Osteoblast (primary cell): ENCODE measurements at regions not wholly inside any gene's neighbourhood (a gene's known extent, or its start where the extent isn't known, plus 50 kb on each side); places are given as distances from the start of the nearest gene placed in this dataset.

Experiments
- DNase-seq: peaks from one replicate; pipeline ENCODE4 v3.0.0; 2011; ENCODE audit warnings: low spot score, mixed read lengths; ENCODE audit not compliant: insufficient read length; ENCODE audit errors: missing footprints
- H2AFZ ChIP-seq: 2 replicates; pipeline ENCODE4 v1.6.0; 2011; ENCODE audit warnings: mild to moderate bottlenecking, low read length
- H3K27ac ChIP-seq: 2 replicates; pipeline ENCODE4 v1.5.1; 2011; ENCODE audit warnings: mild to moderate bottlenecking, low read depth, low read length, moderate library complexity
- H3K27me3 ChIP-seq: 2 replicates; pipeline ENCODE4 v1.6.0; 2012; ENCODE audit warnings: mild to moderate bottlenecking, control low read depth, inconsistent platforms, low read length, moderate library complexity; ENCODE audit not compliant: insufficient read depth
- H3K36me3 ChIP-seq: 2 replicates; pipeline ENCODE4 v1.5.1; 2011; ENCODE audit warnings: mild to moderate bottlenecking, low read length, control low read depth, moderate library complexity; ENCODE audit not compliant: insufficient read depth
- H3K4me1 ChIP-seq: 2 replicates; pipeline ENCODE4 v1.5.1; 2011; ENCODE audit warnings: mild to moderate bottlenecking, low read length, control low read depth, moderate library complexity; ENCODE audit not compliant: insufficient read depth
- H3K4me2 ChIP-seq: 2 replicates; pipeline ENCODE4 v1.6.0; 2011; ENCODE audit warnings: mild to moderate bottlenecking, low read length; ENCODE audit not compliant: insufficient read depth
- H3K4me3 ChIP-seq: fragments of 200-600 bp; sonication (generic); 3 replicates; pipeline ENCODE4 v1.5.1; 2012; ENCODE audit warnings: mild to moderate bottlenecking, low read length, inconsistent platforms; ENCODE audit not compliant: insufficient read depth
- H3K79me2 ChIP-seq: 2 replicates; pipeline ENCODE4 v1.6.0; 2012; ENCODE audit warnings: mild to moderate bottlenecking, low read length, control low read depth, inconsistent platforms; ENCODE audit not compliant: insufficient read depth
- H3K9me3 ChIP-seq: 2 replicates; pipeline ENCODE4 v1.5.1; 2011; ENCODE audit warnings: low read depth, low read length, control low read depth
- H4K20me1 ChIP-seq: 2 replicates; pipeline ENCODE4 v1.6.0; 2012; ENCODE audit warnings: mild to moderate bottlenecking, low read length, control low read depth; ENCODE audit not compliant: insufficient read depth
- CTCF ChIP-seq: IDR thresholded peaks from 2 replicates; pipeline ENCODE4 v1.5.1; 2011; ENCODE audit warnings: mild to moderate bottlenecking, low read depth, low read length, moderate library complexity; ENCODE audit errors: extremely low read depth

- peak overlapping the region; percentile 44 for H2AFZ ChIP-seq
- H3K79me2 ChIP-seq = no peaks in the 10 kb centered on the region
- no peak for TF ChIP-seq CTCF
- DNase-seq = no peak
- peak overlapping the region; percentile 97 for H3K27ac ChIP-seq
- H3K36me3 ChIP-seq = no peaks in the 10 kb centered on the region
- peak overlapping the region; percentile 12 for H3K4me2 ChIP-seq
- peaks cover 81% of the 10 kb centered on the region for H3K4me1 ChIP-seq
- no peaks in the 10 kb centered on the region for H4K20me1 ChIP-seq
- no peak overlapping the region for H3K4me3 ChIP-seq
- H3K9me3 ChIP-seq = no peaks in the 10 kb centered on the region
- no peaks in the 10 kb centered on the region for H3K27me3 ChIP-seq
These were observed 59.2 kb upstream of the CD93 start for GRCh38 chr20:23145281-23145700.

GRCh38 chr20:23144856-23145255 lies 58.7 kb upstream of the CD93 start:
- TF ChIP-seq CTCF = no peak

GRCh38 chr20:23143986-23144690 lies 58.0 kb upstream of the CD93 start:
- H3K4me1 ChIP-seq = peaks cover 72% of the 10 kb centered on the region
- H3K4me3 ChIP-seq = no peak overlapping the region
- H3K27ac ChIP-seq = peak overlapping the region; percentile 97
- peak overlapping the region; percentile 12 for H3K4me2 ChIP-seq
- H2AFZ ChIP-seq = no peak overlapping the region
- DNase-seq = no peak
- TF ChIP-seq CTCF = no peak
- no peaks in the 10 kb centered on the region for H3K36me3 ChIP-seq
- no peaks in the 10 kb centered on the region for H3K79me2 ChIP-seq
- no peaks in the 10 kb centered on the region for H3K9me3 ChIP-seq
- H4K20me1 ChIP-seq = no peaks in the 10 kb centered on the region
- no peaks in the 10 kb centered on the region for H3K27me3 ChIP-seq

More at GRCh38 chr20:23144856-23145255, 58.7 kb upstream of the CD93 start:
- H3K79me2 ChIP-seq = no peaks in the 10 kb centered on the region
- H3K4me2 ChIP-seq = peak overlapping the region; percentile 12
- peak overlapping the region; percentile 44 for H2AFZ ChIP-seq
- no peaks in the 10 kb centered on the region for H3K36me3 ChIP-seq
- no peaks in the 10 kb centered on the region for H4K20me1 ChIP-seq
- no peaks in the 10 kb centered on the region for H3K9me3 ChIP-seq
- no peaks in the 10 kb centered on the region for H3K27me3 ChIP-seq
- H3K4me3 ChIP-seq = no peak overlapping the region
- peak overlapping the region; percentile 97 for H3K27ac ChIP-seq
- H3K4me1 ChIP-seq = peaks cover 77% of the 10 kb centered on the region
- DNase-seq = no peak

- Histone ChIP-seq H3K4me3 (no peak overlapping the region), H3K9me3 (no peaks in the 10 kb centered on the region), H4K20me1 (no peaks in the 10 kb centered on the region), H3K27me3 (no peaks in the 10 kb centered on the region), H3K4me2 (peak overlapping the region; percentile 47), H3K36me3 (no peaks in the 10 kb centered on the region), H3K4me1 (peaks cover 62% of the 10 kb centered on the region), H3K27ac (peak overlapping the region; percentile 97), H2AFZ (no peak overlapping the region), H3K79me2 (no peaks in the 10 kb centered on the region)
- TF ChIP-seq CTCF = no peak
- DNase-seq = peak; percentile 93
These were observed 57.0 kb upstream of the CD93 start for GRCh38 chr20:23143098-23143497.
